SH-SY5Y (cell line): ENCODE measurements at regions not wholly inside any gene's neighbourhood (a gene's known extent, or its start where the extent isn't known, plus 50 kb on each side); places are given as distances from the start of the nearest gene placed in this dataset.

Experiments
- GATA2 ChIP-seq: IDR thresholded peaks from 2 replicates; pipeline ENCODE4 v1.6.1; 2011; ENCODE audit warnings: mild to moderate bottlenecking, low read depth, low read length
- GATA3 ChIP-seq: IDR thresholded peaks from 2 replicates; pipeline ENCODE4 v1.6.1; 2011; ENCODE audit warnings: low read depth, mild to moderate bottlenecking, low read length, moderate library complexity

GRCh38 chr1:208924928-208925327 lies 658.6 kb upstream of the CAMK1G start:
- TF ChIP-seq GATA2, result no peak
- TF ChIP-seq GATA3, result no peak

GRCh38 chr1:208928349-208929010 lies 655.0 kb upstream of the CAMK1G start:
- TF ChIP-seq GATA3, result no peak
- no peak for TF ChIP-seq GATA2

- no peak for TF ChIP-seq GATA3
- no peak for TF ChIP-seq GATA2
Measured at GRCh38 chr1:208929575-208929974, 653.9 kb upstream of the CAMK1G start.

GRCh38 chr1:208931936-208932335 lies 651.6 kb upstream of the CAMK1G start:
- TF ChIP-seq GATA3, result no peak
- TF ChIP-seq GATA2, result no peak

DNA sequence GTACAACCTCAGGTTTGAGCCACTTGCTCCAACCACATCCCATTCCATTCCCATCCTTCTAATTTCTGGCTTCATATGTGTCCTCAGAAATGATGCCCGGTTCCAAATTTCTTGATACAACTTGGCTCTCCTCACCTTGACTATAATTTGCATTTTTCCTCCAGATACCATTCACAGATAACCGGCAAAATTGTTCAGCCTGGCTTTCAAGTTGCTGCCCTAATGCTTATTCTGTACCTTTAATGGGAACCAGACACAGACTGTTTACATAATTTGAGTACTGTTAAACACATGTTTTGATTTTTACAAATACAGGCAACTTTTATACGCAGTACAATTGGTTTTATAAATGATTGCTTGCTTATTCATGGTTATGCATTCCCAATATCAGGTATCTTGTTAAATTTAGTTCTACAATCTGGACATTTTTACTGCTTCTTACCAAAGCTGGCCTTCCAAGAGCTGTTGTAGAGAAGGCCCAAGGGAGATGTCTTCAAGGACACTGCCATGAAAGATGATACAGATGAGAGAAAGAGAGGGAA lies 649.5 kb upstream of the CAMK1G start:
- TF ChIP-seq GATA3 (peak; percentile 79), GATA2 (peak; percentile 77)

GRCh38 chr1:208934933-208935332 lies 648.6 kb upstream of the CAMK1G start:
- TF ChIP-seq GATA3, result no peak
- TF ChIP-seq GATA2, result no peak

- peak; percentile 64; the same call in 1 of the 2 replicates for TF ChIP-seq GATA2
- TF ChIP-seq GATA3, result peak; percentile 92
Measured at GRCh38 chr1:208935517-208936187, 647.9 kb upstream of the CAMK1G start.

- no peak; the same call in 1 of the 2 replicates for TF ChIP-seq GATA3
- peak; percentile 33; the same call in 1 of the 2 replicates for TF ChIP-seq GATA2
Measured at GRCh38 chr1:208939537-208940085, 643.9 kb upstream of the CAMK1G start.

DNA sequence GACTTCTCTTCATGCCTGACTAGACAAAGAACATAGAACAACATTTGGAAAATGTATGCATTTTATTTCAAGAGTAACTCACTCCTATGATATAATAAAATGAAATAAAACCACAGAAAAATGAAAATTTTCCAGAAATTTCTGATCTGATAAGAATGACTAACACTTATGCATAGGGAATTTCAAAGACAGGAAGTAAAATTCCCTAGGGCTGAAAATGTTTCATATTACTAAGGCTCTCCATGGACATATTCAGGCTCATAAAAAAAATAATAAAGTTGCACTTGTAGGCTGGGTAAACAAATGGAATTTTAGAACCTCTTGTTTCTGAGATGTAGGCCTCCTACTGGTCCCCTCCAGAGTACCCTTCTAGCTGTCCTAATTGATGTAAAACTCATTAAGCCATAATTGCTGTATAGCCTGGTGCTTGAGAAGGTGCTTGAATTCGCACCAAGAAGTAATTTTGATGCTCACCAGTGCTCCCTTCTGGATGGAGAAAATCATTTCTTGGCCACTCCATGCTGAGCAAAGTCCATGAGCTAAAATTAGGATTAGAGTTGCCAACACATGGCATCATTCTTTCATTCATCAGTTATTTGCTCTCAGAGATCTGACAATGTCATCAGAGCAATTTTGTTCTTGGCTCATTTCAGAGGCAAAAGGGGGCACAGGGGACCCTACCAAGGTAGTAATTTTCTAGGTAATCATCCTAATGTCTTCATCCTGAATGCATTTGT lies 641.0 kb upstream of the CAMK1G start:
- TF ChIP-seq GATA3 (no peak), GATA2 (no peak)

- TF ChIP-seq GATA2 (no peak), GATA3 (no peak)
Measured at GRCh38 chr1:208943291-208943690, 640.2 kb upstream of the CAMK1G start.

GRCh38 chr1:208944981-208945451 lies 638.5 kb upstream of the CAMK1G start:
- no peak for TF ChIP-seq GATA3
- no peak for TF ChIP-seq GATA2

DNA sequence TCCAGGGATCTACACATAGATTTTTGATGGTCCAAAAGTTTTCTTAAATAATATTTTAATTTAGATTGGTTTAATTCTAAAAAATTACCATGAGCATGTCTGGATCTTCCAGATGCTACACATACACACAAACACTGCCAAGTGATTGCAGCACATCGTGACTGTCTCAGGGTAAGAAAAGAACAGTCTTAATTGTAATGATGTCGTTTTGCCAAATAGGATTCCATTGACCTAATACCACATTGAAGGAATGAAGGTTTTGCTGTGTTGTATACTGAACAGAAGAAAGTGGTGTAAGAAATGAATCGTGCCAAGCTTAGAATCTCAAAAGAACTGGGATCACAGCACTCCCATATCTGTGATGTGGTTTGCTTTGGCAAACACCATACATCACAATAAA lies 633.3 kb upstream of the CAMK1G start:
- TF ChIP-seq GATA2 (no peak), GATA3 (no peak)

- TF ChIP-seq GATA2 (no peak), GATA3 (no peak)
Measured at GRCh38 chr1:208951026-208951525, 632.4 kb upstream of the CAMK1G start.

- TF ChIP-seq GATA3, result peak; percentile 34; the same call in 1 of the 2 replicates
- peak; percentile 78 for TF ChIP-seq GATA2
Measured at GRCh38 chr1:208951908-208952307, 631.6 kb upstream of the CAMK1G start.

- TF ChIP-seq GATA3 (no peak), GATA2 (no peak)
Measured at GRCh38 chr1:208962867-208963266, 620.6 kb upstream of the CAMK1G start.
